ENCODE measurements at regions not wholly inside any gene's neighbourhood (a gene's known extent, or its start where the extent isn't known, plus 50 kb on each side); places are given as distances from the start of the nearest gene placed in this dataset.
A peak's percentile ranks its signal among the peaks of the same experiment; 100 is the strongest.

DNA sequence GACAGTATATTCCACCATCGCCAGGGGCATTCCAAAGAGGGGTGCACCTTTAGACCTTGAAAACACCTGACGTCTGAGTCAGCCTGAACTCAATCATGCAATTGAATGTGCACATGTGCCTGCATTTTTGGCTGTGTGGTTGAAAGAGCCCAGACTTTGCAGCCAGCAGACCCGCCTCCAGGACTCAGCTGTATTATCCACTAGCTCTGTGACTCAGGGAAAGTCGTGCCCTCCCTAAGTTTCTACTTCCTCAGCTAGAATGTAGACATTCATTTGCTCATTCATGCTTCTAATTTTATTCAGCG, 94.2 kb downstream of the LRRC30 start:
- no peaks in the 10 kb centered on the region for H3K9me3 ChIP-seq (replicated peaks; ENCODE audit: control insufficient read depth, insufficient read depth, low read length)
- no TSS peak for BruUV-seq (replicated peaks)
- H3K9me1 ChIP-seq (replicated peaks; ENCODE audit: control insufficient read depth, extremely low read depth, insufficient read depth, low read length) = no peaks in the 10 kb centered on the region
- dilution Hi-C loops (cut with MboI; ENCODE audit: extremely low pct_ligation_motif_present, low sequenced_read_pairs) = no loop called here
- H2AFZ ChIP-seq (ENCODE audit: low read depth, low read length) = no peak overlapping the region
- peak overlapping the region; percentile 54 for H3K27ac ChIP-seq (ENCODE audit: insufficient read depth, low read depth, low read length)
- POLR2A ChIA-PET = interaction anchor here (1.9 to 2.1 kb wide), 2 partner anchors 46 to 52 kb away, joined by 7 to 13 read pairs; no protein-coding TSS in a partner anchor
- H3K79me2 ChIP-seq (ENCODE audit: control insufficient read depth, insufficient read depth, low read length) = no peaks in the 10 kb centered on the region
- peaks cover 29% of the 10 kb centered on the region for H3K4me1 ChIP-seq (ENCODE audit: control insufficient read depth, extremely low read depth, insufficient read depth, low read length)
- DNase-seq (ENCODE audit: low read depth, low spot score) = peak; percentile 40
- H3K4me2 ChIP-seq (ENCODE audit: insufficient read depth, low read length) = peak overlapping the region; percentile 33
- peak overlapping the region; percentile 20 for H3K9ac ChIP-seq (replicated peaks; ENCODE audit: extremely low read depth, insufficient read depth, low read length)
- peak; percentile 60 for TF ChIP-seq FOS (IDR thresholded peaks at IDR 0.05; ENCODE audit: borderline replicate concordance, insufficient read depth, low read length)
- TF ChIP-seq JUN (IDR thresholded peaks at IDR 0.05; ENCODE audit: borderline replicate concordance, insufficient read depth, insufficient read length, low read depth) = no peak
- TF ChIP-seq POLR2AphosphoS5 (IDR thresholded peaks at IDR 0.05; ENCODE audit: insufficient read depth, low read depth, low read length) = no peak
- no peak for TF ChIP-seq EZH2 (IDR thresholded peaks at IDR 0.05; ENCODE audit: borderline replicate concordance, low read depth, low read length, severe bottlenecking)
- no peak for TF ChIP-seq POLR2A (IDR thresholded peaks at IDR 0.05; ENCODE audit: low read depth, low read length)
- TF ChIP-seq, protein P1, sequence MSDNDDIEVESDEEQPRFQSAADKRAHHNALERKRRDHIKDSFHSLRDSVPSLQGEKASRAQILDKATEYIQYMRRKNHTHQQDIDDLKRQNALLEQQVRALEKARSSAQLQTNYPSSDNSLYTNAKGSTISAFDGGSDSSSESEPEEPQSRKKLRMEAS (IDR thresholded peaks at IDR 0.05; ENCODE audit: insufficient read depth, insufficient read length) = no peak
- H3K36me3 ChIP-seq (ENCODE audit: control insufficient read depth in 2 of 2, extremely low read depth in 1 of 2, insufficient read depth in 2 of 2, low read length in 2 of 2) = no peaks in the 10 kb centered on the region
- H3K4me3 ChIP-seq (replicated peaks in 1 of 3; ENCODE audit: insufficient read depth in 1 of 3, low read depth in 1 of 3, low read length in 3 of 3) = no peak overlapping the region
- H3K27me3 ChIP-seq (ENCODE audit: control insufficient read depth in 2 of 2, insufficient read depth in 2 of 2, low read length in 2 of 2) = no peaks in the 10 kb centered on the region
- peak; percentile 59 for FAIRE-seq
- intact Hi-C loops (cut with micrococcal nuclease) = loop anchor here (2.0 kb wide), 1 partner anchor 242 kb away; the partner anchor contains the start of gene PTPRM
- CTCF ChIA-PET = interaction anchor here (1.0 to 3.6 kb wide), 6 partner anchors 14 to 242 kb away, joined by 3 to 27 read pairs (median 8); partner anchors contain the start of gene PTPRM
- H4K20me1 ChIP-seq (replicated peaks; ENCODE audit: control insufficient read depth, extremely low read depth, insufficient read depth, low read length) = no peaks in the 10 kb centered on the region

DNA sequence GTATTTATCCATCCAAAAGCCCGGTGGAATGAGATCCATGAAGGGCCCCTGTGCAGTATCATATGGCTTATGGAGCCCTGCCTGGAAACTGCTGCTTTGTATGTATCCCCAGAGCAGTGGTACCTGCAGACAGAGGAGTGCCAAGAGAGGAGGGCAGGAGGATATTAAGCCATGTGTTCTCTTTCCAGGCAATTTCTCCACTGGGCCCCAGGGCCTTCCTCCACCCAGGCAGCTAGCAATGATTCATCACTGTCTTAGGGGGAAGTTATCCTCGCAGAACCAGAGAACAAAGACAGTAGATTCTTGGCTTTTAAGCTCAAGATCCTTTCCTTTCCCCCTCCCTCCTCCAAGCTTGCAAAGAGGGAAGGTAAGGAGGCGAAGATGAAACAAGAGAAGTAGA, 98.1 kb downstream of the LRRC30 start:
- Histone ChIP-seq H3K27me3 (ENCODE audit: control insufficient read depth in 2 of 2, insufficient read depth in 2 of 2, low read length in 2 of 2) (no peaks in the 10 kb centered on the region), H3K4me2 (ENCODE audit: insufficient read depth, low read length) (no peak overlapping the region), H3K9me3 (replicated peaks; ENCODE audit: control insufficient read depth, insufficient read depth, low read length) (no peaks in the 10 kb centered on the region), H2AFZ (ENCODE audit: low read depth, low read length) (no peak overlapping the region), H3K79me2 (ENCODE audit: control insufficient read depth, insufficient read depth, low read length) (no peaks in the 10 kb centered on the region), H3K9ac (replicated peaks; ENCODE audit: extremely low read depth, insufficient read depth, low read length) (no peak overlapping the region), H3K27ac (ENCODE audit: insufficient read depth, low read depth, low read length) (no peak overlapping the region), H3K4me3 (replicated peaks in 1 of 3; ENCODE audit: insufficient read depth in 1 of 3, low read depth in 1 of 3, low read length in 3 of 3) (no peak overlapping the region), H3K9me1 (replicated peaks; ENCODE audit: control insufficient read depth, extremely low read depth, insufficient read depth, low read length) (no peaks in the 10 kb centered on the region), H3K36me3 (ENCODE audit: control insufficient read depth in 2 of 2, extremely low read depth in 1 of 2, insufficient read depth in 2 of 2, low read length in 2 of 2) (no peaks in the 10 kb centered on the region), H4K20me1 (replicated peaks; ENCODE audit: control insufficient read depth, extremely low read depth, insufficient read depth, low read length) (no peaks in the 10 kb centered on the region), H3K4me1 (ENCODE audit: control insufficient read depth, extremely low read depth, insufficient read depth, low read length) (peaks cover 24% of the 10 kb centered on the region)
- CTCF ChIA-PET = interaction anchor here (1.4 to 2.0 kb wide), 2 partner anchors 12 to 56 kb away, joined by 4 to 7 read pairs; no protein-coding TSS in a partner anchor
- dilution Hi-C loops (cut with MboI; ENCODE audit: extremely low pct_ligation_motif_present, low sequenced_read_pairs) = no loop called here
- BruUV-seq (replicated peaks) = no TSS peak
- intact Hi-C loops (cut with micrococcal nuclease) = no loop called here
- TF ChIP-seq POLR2A (IDR thresholded peaks at IDR 0.05; ENCODE audit: low read depth, low read length) (no peak), FOS (IDR thresholded peaks at IDR 0.05; ENCODE audit: borderline replicate concordance, insufficient read depth, low read length) (peak; percentile 11), POLR2AphosphoS5 (IDR thresholded peaks at IDR 0.05; ENCODE audit: insufficient read depth, low read depth, low read length) (no peak), MYC (IDR thresholded peaks at IDR 0.05; ENCODE audit: low read depth, low read length) (no peak), CTCF (IDR thresholded peaks at IDR 0.05; ENCODE audit: extremely low read depth in 1 of 2, insufficient read depth in 1 of 2, low read depth in 1 of 2, low read length in 2 of 2) (no peak)
- no peak for DNase-seq (ENCODE audit: low read depth, low spot score)
- POLR2A ChIA-PET = no interaction called here
- FAIRE-seq = peak; percentile 49

Measured in endothelial cell of umbilical vein (primary cell).